ENCODE measurements at regions not wholly inside any gene's neighbourhood (a gene's known extent, or its start where the extent isn't known, plus 50 kb on each side); places are given as distances from the start of the nearest gene placed in this dataset.

DNA sequence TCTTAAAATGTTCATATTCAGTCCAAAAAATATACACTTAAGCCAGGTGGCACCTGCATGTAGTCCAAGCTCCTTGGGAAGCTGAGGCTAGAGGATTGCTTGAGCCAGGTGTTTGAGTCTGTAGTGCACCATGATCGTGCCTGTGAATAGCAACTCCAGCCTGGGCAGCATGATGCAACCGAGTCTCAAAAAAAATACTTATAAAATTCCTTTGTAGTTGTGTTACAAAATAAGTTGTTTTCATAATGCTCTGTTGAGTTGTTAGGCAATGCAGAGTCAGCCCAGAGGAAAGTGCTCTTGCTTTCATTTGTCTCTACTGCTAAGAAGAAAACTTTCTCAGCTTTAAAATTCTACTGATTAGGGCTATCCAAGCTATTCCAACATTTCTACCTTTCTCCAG, 442.8 kb upstream of the ARRDC4 start:
- Histone ChIP-seq H3K27ac (no peak overlapping the region), H3K27me3 (no peaks in the 10 kb centered on the region), H3K4me3 (no peak overlapping the region), H3K9me3 (no peaks in the 10 kb centered on the region), H3K36me3 (no peaks in the 10 kb centered on the region), H3K4me1 (peaks cover 0 to 3% (median 0%) of the 10 kb centered on the region in 12 donors)
- intact Hi-C loops (cut with DNase I) = loop anchor here in 1 of 10 donors (5.0 kb wide), 1 partner anchor 55 kb away; no protein-coding TSS in a partner anchor
- ATAC-seq (no peak), DNase-seq (no peak)
- no peak for TF ChIP-seq POLR2A (IDR thresholded peaks at IDR 0.05)
- TF ChIP-seq, protein P1, sequence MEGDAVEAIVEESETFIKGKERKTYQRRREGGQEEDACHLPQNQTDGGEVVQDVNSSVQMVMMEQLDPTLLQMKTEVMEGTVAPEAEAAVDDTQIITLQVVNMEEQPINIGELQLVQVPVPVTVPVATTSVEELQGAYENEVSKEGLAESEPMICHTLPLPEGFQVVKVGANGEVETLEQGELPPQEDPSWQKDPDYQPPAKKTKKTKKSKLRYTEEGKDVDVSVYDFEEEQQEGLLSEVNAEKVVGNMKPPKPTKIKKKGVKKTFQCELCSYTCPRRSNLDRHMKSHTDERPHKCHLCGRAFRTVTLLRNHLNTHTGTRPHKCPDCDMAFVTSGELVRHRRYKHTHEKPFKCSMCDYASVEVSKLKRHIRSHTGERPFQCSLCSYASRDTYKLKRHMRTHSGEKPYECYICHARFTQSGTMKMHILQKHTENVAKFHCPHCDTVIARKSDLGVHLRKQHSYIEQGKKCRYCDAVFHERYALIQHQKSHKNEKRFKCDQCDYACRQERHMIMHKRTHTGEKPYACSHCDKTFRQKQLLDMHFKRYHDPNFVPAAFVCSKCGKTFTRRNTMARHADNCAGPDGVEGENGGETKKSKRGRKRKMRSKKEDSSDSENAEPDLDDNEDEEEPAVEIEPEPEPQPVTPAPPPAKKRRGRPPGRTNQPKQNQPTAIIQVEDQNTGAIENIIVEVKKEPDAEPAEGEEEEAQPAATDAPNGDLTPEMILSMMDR (IDR thresholded peaks at IDR 0.05) = no peak
- 89 to 92% (median 90%) methylated on average over 2 of the region's 2 CpGs for WGBS, 4 donors

DNA sequence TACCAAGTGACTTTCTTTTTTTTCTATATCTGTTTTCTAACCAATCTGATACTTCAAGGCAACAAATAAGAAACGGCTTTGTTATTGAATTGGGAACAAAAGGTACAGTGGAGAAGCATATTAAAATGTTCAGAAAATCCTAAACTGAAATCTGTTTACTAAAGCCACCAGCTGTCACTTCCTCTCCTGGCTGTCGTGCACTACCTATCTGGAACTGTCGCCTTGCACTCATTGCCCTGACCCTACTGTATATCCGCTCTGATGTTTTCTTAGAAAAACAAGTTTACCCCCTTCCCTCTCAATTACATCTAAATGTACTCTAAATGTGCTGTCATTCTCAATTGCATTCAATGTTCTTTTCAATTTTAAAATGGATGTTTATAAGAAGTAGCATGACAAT, 439.8 kb upstream of the ARRDC4 start:
- WGBS, 4 donors = 35 to 45% (median 41%) methylated on average over 4 of the region's 4 CpGs
- Histone ChIP-seq H3K4me1 (peaks cover 0 to 3% (median 0%) of the 10 kb centered on the region in 12 donors), H3K4me3 (peak overlapping the region in 10 of 12 donors; percentile 12 to 56 (median 44)), H3K36me3 (no peaks in the 10 kb centered on the region), H3K9me3 (no peaks in the 10 kb centered on the region), H3K27ac (peak overlapping the region in 10 of 12 donors; percentile 28 to 90 (median 80)), H3K27me3 (no peaks in the 10 kb centered on the region)
- TF ChIP-seq, protein P1 (IDR thresholded peaks at IDR 0.05) = no peak
- no peak for TF ChIP-seq POLR2A (IDR thresholded peaks at IDR 0.05)
- no peak for DNase-seq
- intact Hi-C loops (cut with DNase I) = loop anchor here in 2 of 10 donors (5.0 to 10.0 kb wide), 2 partner anchors 58 to 174 kb away; no protein-coding TSS in a partner anchor
- ATAC-seq = peak in 1 of 4 donors; percentile 33

DNA sequence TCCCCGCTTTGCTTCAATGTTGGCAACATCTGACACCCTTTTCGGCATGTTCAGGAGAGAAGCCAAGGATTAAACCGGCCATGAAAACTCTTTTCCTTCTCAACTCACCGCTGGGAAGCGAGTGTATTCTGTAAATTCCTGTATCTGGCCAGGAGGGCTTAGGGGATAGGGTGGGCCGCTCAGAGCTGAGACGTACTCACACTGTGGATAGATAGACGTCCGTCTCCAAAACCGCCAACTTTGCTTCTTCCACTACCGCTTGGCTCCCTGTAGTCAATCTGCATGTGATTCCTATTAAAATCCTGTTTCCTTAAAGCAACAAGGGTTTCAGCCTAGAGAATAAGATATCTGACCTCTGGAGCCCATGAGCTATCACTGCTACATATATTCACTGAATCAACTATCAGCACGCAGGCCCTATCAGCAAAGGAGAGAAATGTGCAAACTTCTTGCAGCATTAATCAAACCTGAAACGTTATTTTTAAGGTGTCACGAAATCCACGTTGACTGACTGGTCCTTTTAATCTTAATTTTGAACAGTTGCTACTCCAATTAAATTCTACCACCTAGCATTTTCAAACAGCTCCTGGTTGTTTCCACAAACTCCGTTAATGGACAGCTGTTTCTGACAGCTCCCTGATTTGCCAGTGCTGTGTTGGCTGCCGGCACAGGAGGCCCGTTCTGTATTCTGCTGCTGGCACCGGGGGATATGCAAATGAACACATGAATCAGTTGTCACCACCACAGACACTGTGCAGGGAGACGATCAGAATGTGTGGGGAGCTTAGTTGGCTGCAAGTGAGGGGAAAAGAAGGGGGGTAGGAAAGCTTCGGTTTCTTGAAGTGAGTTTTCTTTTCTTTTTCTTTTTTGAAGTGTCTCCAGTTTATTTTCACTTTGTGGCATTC, 438.9 kb upstream of the ARRDC4 start:
- H3K9me3 ChIP-seq = no peaks in the 10 kb centered on the region
- TF ChIP-seq POLR2A (IDR thresholded peaks at IDR 0.05) = no peak
- TF ChIP-seq, protein P1 (IDR thresholded peaks at IDR 0.05) = no peak
- DNase-seq (peak; percentile 67 to 86 (median 70)), ATAC-seq (peak; percentile 94 to 97 (median 96))
- no peaks in the 10 kb centered on the region for H3K36me3 ChIP-seq
- H3K27ac ChIP-seq = peak overlapping the region; percentile 59 to 90 (median 78)
- H3K27me3 ChIP-seq = no peaks in the 10 kb centered on the region
- H3K4me1 ChIP-seq = peaks cover 0 to 4% (median 0%) of the 10 kb centered on the region in 12 donors
- H3K4me3 ChIP-seq = peak overlapping the region; percentile 21 to 56 (median 42)
- WGBS, 4 donors = 18 to 24% (median 19%) methylated on average over 21 of the region's 21 CpGs
- intact Hi-C loops (cut with DNase I) = loop anchor here in 2 of 10 donors (5.0 to 10.0 kb wide), 2 partner anchors 59 to 173 kb away; no protein-coding TSS in a partner anchor

DNA sequence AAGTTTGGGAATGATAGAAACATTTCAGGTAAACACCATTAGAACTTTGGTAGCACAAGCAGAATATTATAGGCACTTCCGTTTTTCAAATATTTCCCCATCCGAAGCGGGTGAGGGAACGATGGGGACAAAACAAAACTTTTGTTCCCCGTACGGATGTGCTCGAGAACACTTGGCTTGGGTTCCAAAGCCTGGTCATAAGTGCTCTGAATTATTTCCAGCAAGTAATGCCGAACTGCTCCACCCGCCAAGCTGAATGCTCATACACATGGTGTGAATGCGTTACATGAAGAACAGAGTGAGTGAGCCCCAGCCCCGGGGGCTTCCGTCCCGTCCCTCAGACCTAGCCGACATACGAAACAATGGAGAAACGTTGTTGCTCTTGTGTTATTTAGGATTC, 438.2 kb upstream of the ARRDC4 start:
- ATAC-seq (peak; percentile 65 to 77 (median 77)), DNase-seq (peak; percentile 15 to 50 (median 31))
- no peaks in the 10 kb centered on the region for H3K9me3 ChIP-seq
- intact Hi-C loops (cut with DNase I) = loop anchor here in 2 of 10 donors (5.0 to 10.0 kb wide), 2 partner anchors 60 to 172 kb away; no protein-coding TSS in a partner anchor
- no peak for TF ChIP-seq POLR2A (IDR thresholded peaks at IDR 0.05)
- TF ChIP-seq, protein P1 (IDR thresholded peaks at IDR 0.05) = no peak
- no peaks in the 10 kb centered on the region for H3K27me3 ChIP-seq
- peak overlapping the region in 11 of 12 donors; percentile 29 to 56 (median 42) for H3K4me3 ChIP-seq
- no peaks in the 10 kb centered on the region for H3K36me3 ChIP-seq
- 34 to 44% (median 39%) methylated on average over 16 of the region's 16 CpGs for WGBS, 4 donors
- H3K4me1 ChIP-seq = peaks cover 0 to 4% (median 0%) of the 10 kb centered on the region in 12 donors
- H3K27ac ChIP-seq = peak overlapping the region; percentile 19 to 90 (median 78)

Data from heart left ventricle (tissue), 16 donors.